ENCODE measurements at regions not wholly inside any gene's neighbourhood (a gene's known extent, or its start where the extent isn't known, plus 50 kb on each side); places are given as distances from the start of the nearest gene placed in this dataset.
A peak's percentile ranks its signal among the peaks of the same experiment; 100 is the strongest.

DNA sequence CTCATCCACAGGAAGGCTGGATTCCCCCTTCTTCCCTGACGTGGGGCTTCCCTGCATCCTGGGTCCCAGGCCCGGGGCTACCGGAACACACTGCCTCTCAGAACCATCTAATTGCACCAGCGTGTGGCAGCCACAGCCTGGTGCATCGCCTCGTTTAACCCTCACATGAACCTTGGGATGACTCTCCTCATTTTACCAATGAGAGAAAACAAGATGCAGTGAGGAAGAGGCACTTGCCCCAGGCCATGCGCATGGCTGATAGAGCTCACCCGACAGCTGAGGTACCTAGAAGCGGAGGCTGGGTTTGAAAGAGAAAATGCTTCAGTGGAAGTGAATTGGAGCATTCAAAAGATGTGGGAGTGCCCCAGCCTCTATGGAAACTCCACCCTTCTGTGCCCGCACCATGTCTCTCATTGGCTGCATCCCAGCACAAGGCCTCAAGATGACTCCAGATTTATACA lies 162.3 kb downstream of the KATNIP start:
- no peak for DNase-seq (ENCODE audit: low read depth in 2 of 2)

DNA sequence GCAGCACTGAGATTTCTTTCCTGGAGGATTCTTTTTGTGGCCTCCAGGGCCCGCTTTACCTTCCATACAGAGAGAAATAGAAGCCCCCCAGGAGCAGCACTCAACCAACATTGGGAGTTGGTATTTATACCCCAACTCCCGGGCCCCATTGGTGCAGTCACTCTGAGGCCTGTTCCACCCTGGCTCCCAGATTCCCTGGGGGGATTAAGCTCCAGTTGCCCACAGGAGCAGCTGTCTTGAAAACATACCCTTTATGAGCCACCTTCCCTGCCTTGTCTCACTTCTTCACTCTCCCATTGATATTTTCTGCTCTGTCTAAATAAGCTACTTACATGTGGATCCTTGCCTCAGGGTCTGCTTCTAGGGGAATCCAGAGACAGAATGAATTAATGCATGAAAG lies 167.8 kb downstream of the KATNIP start:
- DNase-seq (ENCODE audit: low read depth in 2 of 2): no peak

DNA sequence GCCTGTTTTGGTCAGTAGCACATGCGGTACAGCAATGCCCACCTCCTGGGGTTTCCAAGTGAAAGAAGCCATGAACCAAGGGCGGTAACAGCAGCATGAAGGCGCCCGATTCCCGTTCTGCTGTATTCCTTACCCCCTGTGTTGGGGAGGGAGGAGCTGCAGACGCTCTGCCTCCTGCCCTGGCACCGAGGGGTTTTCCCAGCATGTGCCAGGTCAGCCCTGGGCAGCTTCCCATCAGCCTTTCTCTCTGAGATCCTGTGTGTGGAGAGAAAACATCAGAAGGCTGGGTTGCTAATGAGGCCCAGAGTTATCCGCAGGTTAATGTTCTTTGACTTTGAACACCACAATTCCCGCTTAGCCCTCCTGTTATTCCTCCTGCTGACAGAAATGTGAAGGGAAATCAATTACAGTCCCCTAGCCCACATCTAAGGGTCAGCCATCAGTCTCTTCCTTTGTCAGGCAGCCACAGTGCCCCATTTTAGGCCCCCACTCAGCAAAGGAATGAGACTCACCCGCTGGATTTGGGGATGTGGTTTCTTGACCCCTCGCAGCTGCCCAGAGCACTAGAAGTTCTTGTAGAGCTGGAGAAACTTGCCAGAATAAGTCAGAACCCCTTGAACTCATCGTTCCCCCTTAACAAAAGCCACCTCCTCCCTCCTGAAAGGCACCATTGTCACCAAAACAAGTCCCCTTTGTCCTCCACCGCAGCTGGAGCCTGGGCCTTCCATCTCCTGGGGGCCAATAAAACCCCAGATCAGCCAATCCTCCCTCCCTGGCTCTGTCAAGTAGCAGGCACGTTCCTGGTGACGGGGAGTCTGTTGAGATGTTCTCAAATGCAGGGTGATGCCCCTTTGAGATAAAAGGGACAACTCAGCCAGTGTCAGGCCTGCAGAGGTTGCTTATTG lies 168.5 kb downstream of the KATNIP start:
- DNase-seq (ENCODE audit: low read depth in 2 of 2): no peak

DNA sequence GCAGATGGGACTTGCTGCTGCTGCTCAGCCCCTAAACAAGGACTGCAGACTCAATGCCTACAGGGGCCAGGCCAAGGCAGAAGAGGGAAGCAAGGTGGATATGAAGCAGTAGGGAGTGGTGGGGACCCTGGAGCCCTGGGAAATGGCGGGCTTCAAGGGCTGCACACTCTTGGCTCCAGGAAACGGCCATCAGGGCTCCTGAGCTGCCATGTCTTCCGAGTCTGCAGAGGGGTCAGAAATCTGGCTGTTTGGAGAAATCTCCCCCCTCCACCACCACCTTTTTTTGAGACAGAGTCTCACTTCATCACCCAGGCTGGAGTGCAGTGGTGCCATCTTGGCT lies 169.1 kb downstream of the KATNIP start:
- DNase-seq (ENCODE audit: low read depth in 2 of 2): no peak

DNA sequence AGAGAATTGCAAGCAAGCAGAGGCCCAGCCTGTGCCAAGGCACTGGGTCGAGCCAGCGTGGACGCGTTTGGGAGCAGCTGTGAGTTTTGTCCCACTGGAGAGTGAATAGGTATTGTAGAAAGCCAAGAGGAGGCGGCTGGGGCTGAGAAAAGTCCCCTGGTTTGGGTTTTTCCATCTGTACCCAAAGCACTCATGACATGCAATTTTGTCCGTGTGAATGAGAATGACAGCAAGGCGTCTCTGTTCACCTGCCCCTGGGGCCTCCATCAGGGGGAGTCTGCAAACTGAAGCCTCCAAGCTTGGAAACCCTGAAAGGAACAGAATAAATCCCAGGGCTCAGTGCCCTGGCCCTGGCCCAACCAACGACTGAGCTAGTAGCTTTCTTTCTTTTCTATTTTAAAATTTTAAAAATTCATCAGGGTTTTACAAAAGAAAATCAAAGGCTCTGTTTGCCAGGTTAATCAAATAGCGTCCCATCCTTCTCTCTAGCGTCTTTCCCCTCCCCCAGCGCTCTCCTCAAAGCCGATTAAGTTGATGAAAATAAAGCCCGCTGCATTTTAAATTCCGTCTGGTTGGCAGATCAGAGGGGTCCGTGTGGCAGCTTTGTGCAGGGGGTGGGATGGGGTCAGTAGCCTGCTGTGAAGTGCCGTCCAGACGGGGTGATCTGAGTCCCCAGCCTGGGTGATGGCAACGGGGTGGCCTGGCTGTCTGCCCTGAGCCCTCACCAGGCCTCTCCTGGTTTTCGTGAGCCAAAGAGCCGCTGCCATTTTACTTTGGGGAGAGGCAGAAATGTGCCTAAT lies 171.0 kb downstream of the KATNIP start:
- no peak for DNase-seq (ENCODE audit: low read depth in 2 of 2)

DNA sequence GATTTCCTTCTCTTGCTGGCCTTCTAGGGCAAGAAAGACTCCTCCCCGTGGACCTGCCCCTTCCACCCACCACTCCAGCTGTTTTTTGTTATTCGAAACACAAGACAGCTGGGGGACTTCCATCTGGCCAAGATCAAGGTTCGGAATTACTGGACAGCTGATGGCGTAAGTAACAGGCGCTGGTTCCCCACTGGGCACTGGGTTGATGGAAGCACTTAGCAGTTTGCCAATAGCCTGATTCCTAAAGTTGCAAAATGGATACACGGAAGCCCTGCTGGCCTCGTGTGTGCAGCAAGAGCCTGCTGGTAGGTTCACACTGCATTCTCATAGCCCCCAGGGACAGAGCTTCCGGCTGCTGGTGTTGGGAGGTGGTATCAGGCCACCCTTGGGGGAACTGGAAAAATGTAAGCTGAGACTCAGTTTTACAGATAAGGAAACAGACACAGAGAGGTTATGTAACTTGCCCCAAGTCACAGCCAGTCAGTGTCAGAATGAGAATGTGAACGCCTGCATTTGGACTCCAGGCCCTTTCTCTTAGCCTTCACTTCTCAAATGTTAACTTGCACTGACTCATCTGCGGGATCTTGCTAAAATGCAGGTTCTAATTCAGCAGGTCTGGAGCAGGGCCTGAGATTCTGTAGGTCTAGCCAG lies 171.7 kb downstream of the KATNIP start:
- DNase-seq (ENCODE audit: low read depth in 2 of 2): no peak

DNA sequence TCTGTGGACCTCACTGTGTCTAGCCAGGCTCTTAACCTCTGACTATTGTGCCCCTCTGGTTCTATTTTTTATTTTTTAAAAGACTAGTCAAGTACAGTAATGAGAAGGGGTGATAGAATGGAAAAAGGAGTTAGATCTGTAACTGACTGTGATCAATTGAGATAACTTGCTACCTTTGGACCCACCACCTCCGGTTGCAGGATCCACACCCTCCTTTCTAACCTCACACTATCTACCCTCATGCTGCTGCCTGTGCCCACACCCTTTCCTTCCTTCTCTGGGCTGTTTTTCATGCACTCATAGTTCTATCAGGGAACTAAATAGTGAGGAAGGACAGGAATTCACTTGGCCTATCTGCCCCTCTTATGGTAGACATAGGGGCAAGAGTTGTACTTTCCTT lies 172.3 kb downstream of the KATNIP start:
- no peak for DNase-seq (ENCODE audit: low read depth in 2 of 2)

DNA sequence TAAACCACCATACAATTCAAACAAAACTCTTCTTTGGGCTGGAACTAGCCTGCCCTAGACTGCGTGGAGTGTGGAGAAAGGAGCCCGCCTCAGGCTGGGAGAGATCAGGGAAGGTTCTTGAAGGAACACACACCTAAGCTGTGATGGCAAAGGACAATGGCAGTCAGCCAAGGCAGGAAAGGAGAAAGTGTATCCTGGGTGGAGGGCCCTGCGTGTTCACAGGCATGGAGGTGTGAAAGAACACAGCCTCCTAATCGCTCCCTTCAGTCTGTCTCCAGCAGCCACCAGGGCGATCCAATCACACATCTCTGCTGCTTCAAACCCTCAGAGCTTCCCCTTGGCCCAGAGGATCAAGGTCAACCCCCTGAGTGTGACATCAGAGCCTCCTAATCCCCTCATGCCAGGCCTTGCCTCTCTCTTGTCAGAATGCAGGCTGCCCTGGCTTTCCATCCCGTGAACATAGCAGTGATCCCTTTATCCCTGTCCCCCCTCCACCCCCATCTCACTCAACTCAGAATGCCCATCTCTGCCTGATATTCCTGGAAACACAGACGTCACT lies 173.0 kb downstream of the KATNIP start:
- DNase-seq (ENCODE audit: low read depth in 2 of 2): no peak

DNA sequence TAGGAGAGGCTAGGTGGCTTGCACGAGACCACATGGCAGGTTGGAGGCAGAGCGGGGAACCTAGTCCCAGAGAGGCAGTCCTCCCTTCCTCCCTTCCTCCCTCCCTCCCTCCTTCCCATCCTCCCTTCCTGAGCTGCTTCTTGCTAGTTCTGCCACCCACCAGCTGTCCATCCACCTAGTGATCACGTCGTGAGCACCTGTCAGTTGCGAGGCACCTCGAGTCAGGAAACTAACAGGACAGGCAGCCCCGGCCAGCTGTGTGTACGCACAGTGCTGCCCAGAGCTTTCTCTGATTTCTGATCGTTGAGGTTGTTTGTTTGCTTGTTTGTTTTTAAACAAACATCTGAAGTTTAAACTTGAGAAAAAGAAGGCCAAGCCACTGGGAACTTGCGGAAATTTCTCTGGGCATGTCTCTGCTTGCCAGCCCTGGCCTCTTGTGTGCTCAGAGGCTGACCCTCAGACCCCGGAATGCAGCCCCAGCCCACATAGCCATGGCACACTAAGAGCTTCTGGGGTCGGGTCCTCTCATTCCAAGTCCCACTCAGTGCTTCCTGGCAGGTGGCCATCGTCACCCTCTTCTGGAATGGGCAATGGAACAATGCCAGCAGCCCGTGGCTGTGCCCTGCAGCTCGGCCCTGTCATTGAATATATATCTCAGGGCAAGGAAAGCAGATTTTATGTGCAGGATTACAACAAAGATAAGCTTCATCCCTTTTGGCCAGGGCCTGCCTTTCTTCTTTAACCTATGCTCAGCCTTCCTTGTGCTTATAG lies 174.0 kb downstream of the KATNIP start:
- DNase-seq (ENCODE audit: low read depth in 2 of 2): no peak

DNA sequence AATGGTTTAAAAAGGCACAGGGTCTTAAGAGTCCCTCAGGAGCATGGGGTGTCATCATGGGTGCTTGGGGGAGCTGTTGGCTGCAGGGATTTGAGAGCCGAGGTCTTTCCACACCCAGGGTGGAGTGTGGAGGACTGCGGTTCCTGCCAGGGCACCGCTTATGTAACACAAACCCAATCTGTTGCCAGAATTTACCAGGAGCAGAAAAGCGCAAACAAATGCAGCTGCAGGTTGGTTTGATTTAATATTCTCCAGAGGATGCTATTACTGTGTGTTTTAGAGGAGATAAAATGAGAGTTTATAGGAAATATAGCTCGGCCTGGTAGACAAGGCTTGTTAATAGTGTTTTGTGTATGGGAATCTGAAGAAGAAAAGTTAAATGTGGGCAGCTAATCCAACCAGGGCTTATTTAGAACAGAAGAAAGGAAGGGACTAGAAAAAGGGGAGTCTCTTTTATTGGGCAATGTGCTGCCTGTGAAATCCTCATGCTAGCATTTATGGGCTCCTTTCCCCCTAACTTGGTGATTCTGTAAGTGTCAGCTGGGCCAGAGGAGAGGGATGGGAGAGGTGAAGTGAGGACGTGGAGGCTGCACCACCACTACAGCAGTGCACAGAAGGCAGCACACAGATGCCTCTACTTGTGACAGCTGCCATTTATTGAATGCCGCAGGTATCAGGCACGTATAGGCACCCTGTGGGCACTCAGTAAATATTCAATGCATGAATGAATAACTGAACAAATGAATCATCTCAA lies 174.7 kb downstream of the KATNIP start:
- no peak for DNase-seq (ENCODE audit: low read depth in 2 of 2)

DNA sequence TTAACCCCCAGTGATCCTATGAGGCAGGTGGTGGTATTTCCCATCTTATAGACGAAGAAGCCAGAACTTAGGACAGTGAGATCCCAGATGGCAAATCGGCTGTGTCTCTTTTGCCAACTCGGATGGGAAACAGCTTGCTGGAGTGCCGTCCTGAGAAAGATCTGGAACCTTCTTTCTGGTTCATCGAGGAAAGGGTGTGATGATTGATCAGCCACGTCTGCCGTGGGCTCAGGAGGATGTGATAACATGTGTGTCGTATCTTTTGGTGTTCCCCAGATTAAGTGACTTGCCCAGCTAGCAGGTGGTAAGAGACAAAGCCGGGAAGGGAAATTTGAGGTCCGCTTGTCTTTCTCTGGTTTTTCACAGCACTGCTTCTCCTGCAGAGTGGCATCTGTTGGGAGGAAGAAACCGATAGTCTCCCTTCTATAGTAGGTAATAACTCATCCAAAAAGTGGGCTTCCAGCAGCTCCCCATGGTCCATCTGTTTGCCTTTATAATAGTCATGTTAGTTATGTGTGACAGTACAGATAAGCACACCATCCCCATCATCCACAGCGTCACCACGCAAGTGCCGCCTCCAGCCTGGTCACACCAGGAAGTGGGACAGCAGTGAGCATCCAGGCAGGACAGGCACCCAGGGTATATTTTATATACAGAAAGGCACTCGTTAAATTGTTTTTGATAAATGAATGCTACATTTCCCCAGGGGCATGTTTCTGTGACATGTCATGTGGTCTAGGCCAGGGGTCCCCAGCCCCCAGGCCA lies 175.5 kb downstream of the KATNIP start:
- DNase-seq (ENCODE audit: low read depth in 2 of 2): no peak

DNA sequence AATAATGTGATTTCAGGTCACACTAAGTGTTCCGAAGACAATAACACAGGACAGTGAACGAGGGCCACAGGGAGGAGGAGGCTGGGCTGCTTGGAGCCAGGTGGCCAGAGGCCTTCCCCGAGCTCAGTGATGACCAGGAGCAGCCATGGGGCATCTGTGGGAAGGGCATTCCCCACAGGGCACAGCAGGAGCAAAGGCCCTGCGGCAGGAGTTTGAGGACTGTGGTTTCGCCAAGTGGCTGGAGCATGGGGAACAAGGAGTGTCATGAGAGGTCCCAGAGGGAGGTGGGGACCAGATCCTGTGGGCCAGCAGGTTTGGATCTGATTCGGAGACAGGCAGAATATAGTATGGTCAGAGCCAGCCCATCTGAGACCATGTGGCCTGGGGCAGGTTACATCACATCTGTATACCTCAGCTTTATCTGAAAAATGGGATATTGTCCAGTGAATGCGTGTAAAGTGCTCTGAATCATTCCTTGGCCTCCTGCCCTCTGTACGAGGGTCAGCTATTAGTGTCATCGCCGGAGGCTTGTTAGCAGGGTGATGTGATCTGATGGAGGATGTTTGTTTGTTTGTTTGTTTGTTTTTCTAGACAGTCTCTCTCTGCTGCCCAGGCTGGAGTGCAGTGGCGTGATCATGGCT lies 176.8 kb downstream of the KATNIP start:
- DNase-seq (ENCODE audit: low read depth in 2 of 2): peak in 1 of 2 donors; percentile 19

DNA sequence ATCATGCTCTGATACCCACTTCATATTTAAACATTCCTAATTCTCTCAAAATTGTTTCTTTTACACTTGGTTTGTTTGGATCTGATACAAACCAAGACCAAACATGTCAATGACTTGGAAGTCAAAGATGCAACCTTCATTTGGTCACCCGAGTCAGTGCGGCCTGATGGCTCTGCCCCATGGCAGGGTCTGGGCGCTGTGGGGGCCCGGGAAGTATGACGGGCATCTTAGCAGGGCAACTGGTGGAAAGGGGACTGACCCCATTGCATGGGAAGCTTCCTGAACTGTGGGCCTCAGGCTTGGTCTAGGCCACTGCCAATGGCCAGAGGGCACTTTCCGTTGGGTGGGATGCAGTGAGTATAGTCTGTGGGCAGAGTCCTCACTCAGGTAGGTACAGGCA lies 178.0 kb downstream of the KATNIP start:
- no peak for DNase-seq (ENCODE audit: low read depth in 2 of 2)

DNA sequence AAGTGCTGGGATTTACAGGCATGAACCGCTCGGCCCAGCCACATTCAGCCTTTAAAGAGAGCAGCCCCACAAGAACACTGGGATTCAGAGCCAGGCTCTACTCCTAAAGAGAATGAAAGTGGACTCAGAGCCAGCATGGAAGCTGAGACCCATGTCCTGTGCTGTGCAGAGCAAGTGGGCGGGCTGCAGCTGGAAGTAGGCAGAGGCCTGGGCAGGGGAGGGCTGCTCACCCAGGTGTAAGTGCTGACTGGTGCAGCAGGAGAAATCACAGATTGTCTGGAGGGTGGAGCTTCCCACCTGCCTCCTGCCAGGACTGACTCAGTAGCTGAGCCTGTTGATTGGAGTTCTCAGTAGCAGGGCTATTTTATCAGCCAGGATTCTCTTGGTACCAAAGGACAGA lies 178.7 kb downstream of the KATNIP start:
- DNase-seq (ENCODE audit: low read depth in 2 of 2): no peak

DNA sequence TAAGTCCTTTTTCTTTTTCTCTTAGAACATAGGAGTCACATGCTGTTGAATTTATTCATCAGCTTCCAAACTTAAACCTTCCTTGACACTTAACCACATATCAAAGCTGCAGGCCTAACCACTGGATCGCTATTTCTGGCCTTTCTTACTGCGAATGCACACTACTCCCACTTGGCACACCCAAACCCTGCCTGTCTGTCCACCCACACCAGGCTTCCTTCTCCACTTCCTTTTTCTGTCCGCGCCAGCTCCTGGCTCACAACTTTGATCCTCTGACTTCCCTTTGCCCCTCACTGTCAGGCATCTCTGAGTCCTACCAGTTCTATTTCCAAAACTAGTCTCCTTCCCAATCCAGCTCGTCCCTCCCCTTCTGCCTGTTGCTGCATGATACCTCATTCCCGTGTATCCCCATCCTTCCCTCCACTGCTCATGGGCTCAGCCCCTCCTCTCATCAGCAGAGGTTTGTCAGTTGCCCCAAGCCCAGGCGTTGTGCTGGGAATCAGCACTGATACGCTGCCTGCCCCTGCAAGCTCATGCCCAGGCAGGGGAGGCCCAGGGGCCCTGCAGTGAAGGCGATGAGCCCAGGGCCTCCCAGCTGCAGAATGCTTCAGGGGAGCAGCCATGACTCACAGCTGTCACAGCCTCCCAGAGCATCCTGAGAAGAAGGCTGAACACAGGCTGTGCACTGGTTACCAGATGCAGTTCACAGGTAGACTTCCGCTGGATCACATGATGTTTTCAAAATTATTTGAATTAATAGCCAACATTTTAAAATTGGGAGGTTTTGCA lies 179.8 kb downstream of the KATNIP start:
- DNase-seq (ENCODE audit: low read depth in 2 of 2): peak; percentile 54 to 59

DNA sequence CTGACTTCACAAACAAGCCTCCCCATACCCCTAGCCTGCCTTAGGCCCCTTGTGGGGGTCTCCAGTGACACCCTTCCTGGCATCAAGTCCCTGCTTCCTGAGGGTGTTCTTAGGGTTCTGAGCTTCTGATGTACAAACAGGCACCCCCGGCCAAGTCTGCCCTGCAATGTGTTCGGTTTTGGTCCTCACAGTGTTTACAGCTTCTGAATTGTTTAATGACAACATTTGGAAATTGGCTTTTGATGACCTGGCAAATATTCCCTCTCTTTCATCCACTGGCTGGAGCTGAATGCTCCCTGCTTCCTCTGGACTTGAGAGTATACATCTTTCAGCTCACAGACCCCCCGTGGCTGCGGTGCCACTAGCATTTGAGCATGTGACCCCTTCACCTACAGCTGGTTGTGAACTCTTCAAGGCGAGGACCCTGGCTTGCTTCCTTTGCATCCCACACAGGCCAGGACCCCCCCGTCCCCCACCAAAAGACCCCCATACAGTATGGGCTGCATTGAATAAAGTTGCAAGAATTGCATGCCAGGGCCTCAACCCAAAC lies 180.8 kb downstream of the KATNIP start:
- no peak for DNase-seq (ENCODE audit: low read depth in 2 of 2)

DNA sequence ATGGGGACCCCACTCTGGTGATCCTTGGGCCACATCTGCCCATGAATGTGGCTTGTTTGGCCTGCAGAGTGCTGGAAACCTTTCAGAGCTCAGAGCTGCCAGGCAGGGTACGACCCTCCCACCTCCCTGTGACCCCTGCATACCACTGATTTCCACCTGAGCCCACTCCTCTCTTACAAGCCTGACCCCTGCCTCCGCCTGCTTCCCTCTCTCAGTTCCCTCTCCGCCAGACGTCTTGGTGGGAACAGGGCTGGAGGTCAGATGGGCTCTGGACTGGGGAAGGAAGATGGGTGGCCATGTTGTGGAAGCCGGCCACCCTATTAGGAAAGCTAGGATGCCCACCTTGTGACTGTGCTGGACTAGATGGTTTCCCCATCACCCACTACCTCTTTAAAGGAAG lies 185.1 kb downstream of the KATNIP start:
- no peak for DNase-seq (ENCODE audit: low read depth in 2 of 2)

DNA sequence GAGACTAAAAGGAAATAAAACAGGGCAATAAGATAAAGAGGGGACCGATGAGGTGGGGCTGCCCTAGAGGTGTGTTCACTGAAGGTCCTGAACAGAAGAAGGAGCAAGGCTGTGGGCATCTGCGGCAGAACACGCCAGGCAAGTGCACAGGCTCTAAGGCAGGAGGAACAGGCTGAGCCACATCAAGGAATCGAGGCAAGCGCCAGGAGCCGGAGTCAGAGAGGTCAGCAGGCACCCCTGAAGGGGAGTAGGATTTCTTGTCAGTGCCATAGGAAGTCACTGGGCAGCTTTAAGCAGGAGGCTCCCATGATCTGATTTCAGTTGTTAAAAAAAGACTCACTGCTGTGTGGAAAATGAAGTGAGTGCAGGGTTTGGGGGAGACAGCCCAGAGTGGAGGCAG lies 186.5 kb downstream of the KATNIP start:
- DNase-seq (ENCODE audit: low read depth in 2 of 2): no peak
